ENCODE measurements at regions not wholly inside any gene's neighbourhood (a gene's known extent, or its start where the extent isn't known, plus 50 kb on each side); places are given as distances from the start of the nearest gene placed in this dataset.

GRCh38 chr5:38138574-38138973 is 119.8 kb upstream of the EGFLAM start:
- no peak for TF ChIP-seq POLR2A (IDR thresholded peaks at IDR 0.05; ENCODE audit: low read length)
- no peak for TF ChIP-seq GATA1 (IDR thresholded peaks at IDR 0.05; ENCODE audit: low read depth, low read length)

Measured in erythroblast (primary cell).